DOHH2 (cell line): ENCODE measurements at regions not wholly inside any gene's neighbourhood (a gene's known extent, or its start where the extent isn't known, plus 50 kb on each side); places are given as distances from the start of the nearest gene placed in this dataset.

Experiments used
- H3F3A ChIP-seq: fragments of 200-600 bp; sonication (generic), shearing (Covaris generic); 2 replicates; pipeline ENCODE4 v1.6.0; 2016; ENCODE audit warnings: antibody characterized with exemption, mild to moderate bottlenecking; ENCODE audit not compliant: control insufficient read depth, insufficient read depth
- H3K27ac ChIP-seq: fragments of 200-600 bp; sonication (generic); 2 replicates; pipeline ENCODE4 v1.5.1; 2014; ENCODE audit warnings: low read depth, mild to moderate bottlenecking, low read length, moderate library complexity
- H3K27me3 ChIP-seq: fragments of 200-600 bp; sonication (generic); 2 replicates; pipeline ENCODE4 v1.6.1; 2014; ENCODE audit warnings: mild to moderate bottlenecking, low read length, mixed read lengths; ENCODE audit not compliant: control insufficient read depth
- H3K36me3 ChIP-seq: fragments of 200-600 bp; sonication (generic); 2 replicates; pipeline ENCODE4 v1.6.1; 2014; ENCODE audit warnings: mild to moderate bottlenecking, low read length, moderate library complexity, mixed read lengths; ENCODE audit not compliant: control insufficient read depth
- H3K4me1 ChIP-seq: fragments of 200-600 bp; sonication (generic); 2 replicates; pipeline ENCODE4 v1.6.1; 2014; ENCODE audit warnings: mild to moderate bottlenecking, low read length, mixed read lengths; ENCODE audit not compliant: control insufficient read depth
- H3K4me2 ChIP-seq: fragments of 200-600 bp; sonication (generic); 2 replicates; pipeline ENCODE4 v1.6.0; 2014; ENCODE audit warnings: mild to moderate bottlenecking, low read length, moderate library complexity
- H3K4me3 ChIP-seq: fragments of 200-600 bp; sonication (generic); 2 replicates; pipeline ENCODE4 v1.5.1; 2014; ENCODE audit warnings: mild to moderate bottlenecking, low read length, mixed read lengths
- H3K79me2 ChIP-seq: fragments of 200-600 bp; sonication (generic); 2 replicates; pipeline ENCODE4 v1.6.1; 2014; ENCODE audit warnings: mild to moderate bottlenecking, low read length, mixed read lengths; ENCODE audit not compliant: control insufficient read depth
- H3K9me2 ChIP-seq: fragments of 200-600 bp; sonication (generic); replicated peaks from 2 replicates; pipeline ENCODE4 v1.6.1; 2014; ENCODE audit warnings: mild to moderate bottlenecking, low read length, mixed read lengths; ENCODE audit not compliant: control insufficient read depth
- H3K9me3 ChIP-seq: fragments of 200-600 bp; sonication (generic); 2 replicates; pipeline ENCODE4 v1.6.1; 2014; ENCODE audit warnings: antibody characterized with exemption, low read length, mixed read lengths; ENCODE audit not compliant: control insufficient read depth, insufficient read depth
- H4K20me1 ChIP-seq: fragments of 200-600 bp; sonication (generic); 2 replicates; pipeline ENCODE4 v1.6.0; 2014; ENCODE audit warnings: low read depth, mild to moderate bottlenecking, antibody characterized with exemption, low read length, moderate library complexity; ENCODE audit not compliant: control insufficient read depth, insufficient read depth
- EZH2phosphoT487 ChIP-seq: fragments of 200-600 bp; sonication (generic); IDR thresholded peaks from 2 replicates; pipeline ENCODE4 v1.6.1; 2017; ENCODE audit warnings: borderline replicate concordance, mild to moderate bottlenecking, antibody characterized with exemption, low read length, moderate library complexity, mixed read lengths
- TF ChIP-seq, protein P1 (sequence below): fragments of 200-600 bp; sonication (generic); IDR thresholded peaks from one replicate; pipeline ENCODE4 v1.5.1; 2014; ENCODE audit warnings: antibody characterized with exemption, mild to moderate bottlenecking, low read depth, low read length; ENCODE audit not compliant: poor library complexity, severe bottlenecking

DNA sequence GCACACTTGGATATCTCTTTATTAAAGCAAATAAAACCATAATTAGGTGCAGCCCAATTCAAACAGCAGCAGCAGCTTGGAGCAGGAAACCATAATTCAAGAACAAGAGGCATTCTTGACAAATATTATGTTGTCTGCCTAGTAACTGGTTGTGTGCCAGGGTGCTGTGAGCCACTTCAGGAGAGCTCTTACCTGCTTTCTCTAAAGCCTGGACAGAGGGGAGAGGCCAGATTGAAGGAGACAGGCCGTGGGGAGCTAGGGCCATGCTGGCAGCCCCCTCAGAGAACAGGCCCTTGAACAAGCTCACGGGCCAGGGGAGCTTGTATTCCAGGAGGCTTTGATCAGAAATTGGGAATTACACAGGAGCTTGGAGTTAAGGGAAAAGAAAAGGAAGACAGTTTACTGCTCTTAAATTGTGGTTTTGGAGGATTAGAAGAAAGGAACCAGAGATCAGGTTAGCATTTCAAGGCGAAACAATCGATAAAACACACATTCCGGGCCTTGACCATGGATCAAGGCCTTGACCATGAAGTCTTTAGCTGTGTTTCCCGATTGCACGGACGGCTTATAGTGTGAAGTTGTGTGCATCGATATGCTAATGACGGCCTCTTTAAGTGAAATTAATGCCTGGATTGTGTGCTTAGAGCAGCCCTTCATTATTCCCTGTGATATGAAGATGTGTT, 69.8 kb upstream of the NKX2-2 start:
- H3K27ac ChIP-seq: no peak overlapping the region
- no peaks in the 10 kb centered on the region for H3K9me2 ChIP-seq
- H3K9me3 ChIP-seq: no peaks in the 10 kb centered on the region
- H3K4me1 ChIP-seq: no peaks in the 10 kb centered on the region
- H4K20me1 ChIP-seq: no peaks in the 10 kb centered on the region
- H3K79me2 ChIP-seq: no peaks in the 10 kb centered on the region
- H3K36me3 ChIP-seq: no peaks in the 10 kb centered on the region
- no peaks in the 10 kb centered on the region for H3F3A ChIP-seq
- no peak overlapping the region for H3K4me2 ChIP-seq
- peaks cover 13% of the 10 kb centered on the region for H3K27me3 ChIP-seq
- no peak overlapping the region for H3K4me3 ChIP-seq
- TF ChIP-seq EZH2phosphoT487: no peak
- TF ChIP-seq, protein P1, sequence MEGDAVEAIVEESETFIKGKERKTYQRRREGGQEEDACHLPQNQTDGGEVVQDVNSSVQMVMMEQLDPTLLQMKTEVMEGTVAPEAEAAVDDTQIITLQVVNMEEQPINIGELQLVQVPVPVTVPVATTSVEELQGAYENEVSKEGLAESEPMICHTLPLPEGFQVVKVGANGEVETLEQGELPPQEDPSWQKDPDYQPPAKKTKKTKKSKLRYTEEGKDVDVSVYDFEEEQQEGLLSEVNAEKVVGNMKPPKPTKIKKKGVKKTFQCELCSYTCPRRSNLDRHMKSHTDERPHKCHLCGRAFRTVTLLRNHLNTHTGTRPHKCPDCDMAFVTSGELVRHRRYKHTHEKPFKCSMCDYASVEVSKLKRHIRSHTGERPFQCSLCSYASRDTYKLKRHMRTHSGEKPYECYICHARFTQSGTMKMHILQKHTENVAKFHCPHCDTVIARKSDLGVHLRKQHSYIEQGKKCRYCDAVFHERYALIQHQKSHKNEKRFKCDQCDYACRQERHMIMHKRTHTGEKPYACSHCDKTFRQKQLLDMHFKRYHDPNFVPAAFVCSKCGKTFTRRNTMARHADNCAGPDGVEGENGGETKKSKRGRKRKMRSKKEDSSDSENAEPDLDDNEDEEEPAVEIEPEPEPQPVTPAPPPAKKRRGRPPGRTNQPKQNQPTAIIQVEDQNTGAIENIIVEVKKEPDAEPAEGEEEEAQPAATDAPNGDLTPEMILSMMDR: no peak

DNA sequence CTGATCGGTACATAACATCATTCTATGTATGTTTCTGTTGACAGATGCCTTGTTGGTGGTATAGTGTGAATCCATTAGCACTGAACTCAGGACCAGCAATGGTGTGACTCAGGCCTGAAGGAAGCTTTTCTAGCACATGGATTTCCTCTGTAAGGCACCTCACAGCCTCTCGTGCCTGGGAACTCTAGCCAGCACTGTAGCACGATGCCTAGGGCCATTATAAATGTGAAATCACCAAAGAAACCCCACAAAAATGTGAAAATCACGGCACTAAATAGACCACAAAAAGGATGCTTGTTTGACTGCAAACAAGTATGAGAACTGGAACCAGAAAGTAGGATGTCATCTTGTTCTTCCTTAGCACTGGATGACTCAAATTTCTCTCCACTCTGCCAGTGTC, 63.7 kb upstream of the NKX2-2 start:
- no peak overlapping the region for H3K4me2 ChIP-seq
- no peak for TF ChIP-seq EZH2phosphoT487
- TF ChIP-seq, protein P1: no peak
- H3K9me3 ChIP-seq: no peaks in the 10 kb centered on the region
- H3K36me3 ChIP-seq: no peaks in the 10 kb centered on the region
- H4K20me1 ChIP-seq: no peaks in the 10 kb centered on the region
- H3K9me2 ChIP-seq: no peaks in the 10 kb centered on the region
- peaks cover 19% of the 10 kb centered on the region for H3K27me3 ChIP-seq
- no peaks in the 10 kb centered on the region for H3F3A ChIP-seq
- no peaks in the 10 kb centered on the region for H3K79me2 ChIP-seq
- H3K4me1 ChIP-seq: no peaks in the 10 kb centered on the region
- H3K27ac ChIP-seq: no peak overlapping the region
- no peak overlapping the region for H3K4me3 ChIP-seq

DNA sequence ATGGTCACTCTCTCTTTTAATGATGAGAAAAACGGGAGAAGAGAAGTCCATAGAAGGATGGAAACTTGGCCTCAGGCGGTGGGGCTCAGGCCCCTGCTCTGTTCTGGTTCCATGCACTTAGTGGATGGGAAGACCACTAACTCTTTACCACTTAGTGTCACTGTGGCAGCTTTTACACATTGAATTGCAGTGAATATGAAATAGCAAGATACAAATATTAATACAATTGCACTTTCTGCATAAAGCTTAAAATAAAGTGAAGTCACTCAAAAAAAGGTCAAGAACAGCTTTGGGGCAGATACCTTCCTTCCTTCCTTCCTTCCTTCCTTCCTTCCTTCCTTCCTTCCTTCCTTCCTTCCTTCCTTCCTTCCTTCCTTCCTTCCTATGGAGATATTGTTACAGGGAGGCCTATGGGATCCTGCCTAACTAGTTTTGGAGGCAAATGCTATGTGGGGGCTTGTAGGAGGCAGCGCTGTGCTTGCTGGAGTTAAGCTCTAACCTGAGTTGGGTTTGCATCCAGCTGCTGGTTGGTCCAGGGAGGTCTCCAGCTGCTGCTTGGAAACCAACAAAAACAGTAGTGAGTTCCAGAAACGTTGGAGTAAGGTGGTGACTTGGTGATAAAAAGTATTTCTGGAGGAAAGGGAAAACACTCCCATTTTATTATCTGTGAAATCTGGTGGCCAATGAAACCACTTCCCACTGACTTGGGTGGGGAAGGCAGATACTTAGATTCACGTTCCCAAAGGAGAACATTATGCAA, 62.3 kb upstream of the NKX2-2 start:
- H3K27ac ChIP-seq: no peak overlapping the region
- no peaks in the 10 kb centered on the region for H3K4me1 ChIP-seq
- no peaks in the 10 kb centered on the region for H3K9me2 ChIP-seq
- no peak overlapping the region for H3K4me2 ChIP-seq
- H3F3A ChIP-seq: no peaks in the 10 kb centered on the region
- no peaks in the 10 kb centered on the region for H3K9me3 ChIP-seq
- H3K4me3 ChIP-seq: no peak overlapping the region
- H3K79me2 ChIP-seq: no peaks in the 10 kb centered on the region
- no peaks in the 10 kb centered on the region for H3K36me3 ChIP-seq
- no peaks in the 10 kb centered on the region for H4K20me1 ChIP-seq
- H3K27me3 ChIP-seq: peaks cover 17% of the 10 kb centered on the region
- TF ChIP-seq, protein P1: no peak
- no peak for TF ChIP-seq EZH2phosphoT487
